ENCODE measurements at regions not wholly inside any gene's neighbourhood (a gene's known extent, or its start where the extent isn't known, plus 50 kb on each side); places are given as distances from the start of the nearest gene placed in this dataset.
"Not testable (repeated sequence)": the region's sequence is repeated elsewhere in the genome, so short reads cannot be mapped to it uniquely, and the experiment has no call there.

GRCh38 chr2:136715146-136715545 lies 50.2 kb upstream of the THSD7B start:
- DNase-seq (ENCODE audit: low read depth): no peak

GRCh38 chr2:136714452-136714951 lies 50.8 kb upstream of the THSD7B start:
- DNase-seq (ENCODE audit: low read depth): no peak

GRCh38 chr2:136713739-136714138 lies 51.6 kb upstream of the THSD7B start:
- DNase-seq (ENCODE audit: low read depth): no peak

- no peak for DNase-seq (ENCODE audit: low read depth)
Measured at GRCh38 chr2:136705336-136705735, 60.0 kb upstream of the THSD7B start.

GRCh38 chr2:136703214-136703613 lies 62.1 kb upstream of the THSD7B start:
- DNase-seq (ENCODE audit: low read depth): no peak

- no peak for DNase-seq (ENCODE audit: low read depth)
Measured at GRCh38 chr2:136696438-136696837, 68.9 kb upstream of the THSD7B start.

- no peak for DNase-seq (ENCODE audit: low read depth)
Measured at GRCh38 chr2:136693966-136694365, 71.4 kb upstream of the THSD7B start.

- DNase-seq (ENCODE audit: low read depth): not testable (repeated sequence)
Measured at GRCh38 chr2:136680079-136680478, 85.3 kb upstream of the THSD7B start.

GRCh38 chr2:136665736-136666135 lies 99.6 kb upstream of the THSD7B start:
- DNase-seq (ENCODE audit: low read depth): no peak

- DNase-seq (ENCODE audit: low read depth): no peak
Measured at GRCh38 chr2:136664713-136665405, 100.5 kb upstream of the THSD7B start.

GRCh38 chr2:136658201-136658600 lies 107.1 kb upstream of the THSD7B start:
- DNase-seq (ENCODE audit: low read depth): no peak

- no peak for DNase-seq (ENCODE audit: low read depth)
Measured at GRCh38 chr2:136653861-136654260, 111.5 kb upstream of the THSD7B start.

GRCh38 chr2:136651456-136652010 lies 113.8 kb upstream of the THSD7B start:
- no peak for DNase-seq (ENCODE audit: low read depth)

- DNase-seq (ENCODE audit: low read depth): no peak
Measured at GRCh38 chr2:136647039-136647438, 118.3 kb upstream of the THSD7B start.

- no peak for DNase-seq (ENCODE audit: low read depth)
Measured at GRCh38 chr2:136645236-136645828, 120.0 kb upstream of the THSD7B start.

- no peak for DNase-seq (ENCODE audit: low read depth)
Measured at GRCh38 chr2:136639651-136640050, 125.7 kb upstream of the THSD7B start.

- DNase-seq (ENCODE audit: low read depth): no peak
Measured at GRCh38 chr2:136638193-136638592, 127.2 kb upstream of the THSD7B start.

- DNase-seq (ENCODE audit: low read depth): no peak
Measured at GRCh38 chr2:136637402-136637801, 127.9 kb upstream of the THSD7B start.

- DNase-seq (ENCODE audit: low read depth): no peak
Measured at GRCh38 chr2:136628490-136628889, 136.9 kb upstream of the THSD7B start.

GRCh38 chr2:136613096-136613495 lies 152.2 kb upstream of the THSD7B start:
- DNase-seq (ENCODE audit: low read depth): no peak

GRCh38 chr2:136612079-136612478 lies 153.3 kb upstream of the THSD7B start:
- no peak for DNase-seq (ENCODE audit: low read depth)

- DNase-seq (ENCODE audit: low read depth): no peak
Measured at GRCh38 chr2:136611451-136611850, 153.9 kb upstream of the THSD7B start.
